SK-N-SH (cell line): ENCODE measurements at regions not wholly inside any gene's neighbourhood (a gene's known extent, or its start where the extent isn't known, plus 50 kb on each side); places are given as distances from the start of the nearest gene placed in this dataset.

Source experiments
- CTCF ChIA-PET: fragments of 300-600, 350-600 bp; formaldehyde crosslinking; extraction: SDS; loops from one replicate; lab custom pipeline; 2021; lab: Yijun Ruan, JAX
- POLR2A ChIA-PET: fragments of 350-600 bp; sonication (Branson Sonifier 250); formaldehyde crosslinking; extraction: SDS; loops from one replicate; lab custom pipeline; 2020; ENCODE audit warnings: antibody characterized with exemption, inconsistent platforms; lab: Yijun Ruan, JAX
- DNase-seq: peaks from one replicate; pipeline ENCODE4 v3.0.0; 2012
- H2AFZ ChIP-seq: fragments of 200-600 bp; sonication (generic); 2 replicates; pipeline ENCODE4 v1.8.1; 2016; ENCODE audit warnings: antibody characterized with exemption, mild to moderate bottlenecking, low read depth
- H3F3A ChIP-seq: fragments of 200-600 bp; sonication (generic); replicated peaks from 2 replicates; pipeline ENCODE3; 2016; ENCODE audit warnings: antibody characterized with exemption, mild to moderate bottlenecking; ENCODE audit not compliant: insufficient read depth
- H3K27ac ChIP-seq, 2 experiments: fragments of 200-500 bp in 1 of 2; fragments of 200-600 bp in 1 of 2; sonication (Bioruptor generic) in 1 of 2; sonication (generic), shearing (Covaris generic) in 1 of 2; 2 replicates each; pipeline versions ENCODE4 v1.5.1 to v1.6.1; 2014 to 2016; ENCODE audit warnings: low read depth in 2 of 2, inconsistent platforms in 1 of 2, low read length in 1 of 2, mild to moderate bottlenecking in 1 of 2, mixed read lengths in 1 of 2
- H3K27me3 ChIP-seq: fragments of 200-600 bp; sonication (generic), shearing (Covaris generic); 2 replicates; pipeline ENCODE4 v1.6.1; 2016; ENCODE audit warnings: mixed run types; ENCODE audit not compliant: insufficient read depth
- H3K36me3 ChIP-seq, 2 experiments: fragments of 200-500 bp in 1 of 2; fragments of 200-600 bp in 1 of 2; sonication (Bioruptor generic) in 1 of 2; sonication (generic) in 1 of 2; replicated peaks in 1 of 2; 2 replicates each; pipeline versions ENCODE3 to v1.5.1; 2014 to 2016; ENCODE audit warnings: low read length in 1 of 2, mild to moderate bottlenecking in 1 of 2; ENCODE audit not compliant: insufficient read depth in 2 of 2, control insufficient read depth in 1 of 2
- H3K4me1 ChIP-seq, 2 experiments: fragments of 200-500 bp in 1 of 2; fragments of 200-600 bp in 1 of 2; sonication (Bioruptor generic) in 1 of 2; sonication (generic), shearing (Covaris generic) in 1 of 2; 2 replicates each; pipeline versions ENCODE4 v1.5.1 to v1.6.1; 2014 to 2016; ENCODE audit warnings: low read depth in 1 of 2, low read length in 1 of 2, mixed run types in 1 of 2; ENCODE audit not compliant: insufficient read depth in 2 of 2, control insufficient read depth in 1 of 2
- H3K4me2 ChIP-seq: fragments of 200-600 bp; sonication (generic), shearing (Covaris generic); 2 replicates; pipeline ENCODE4 v1.6.1; 2017; ENCODE audit warnings: mixed run types
- H3K4me3 ChIP-seq, 2 experiments: fragments of 200-500 bp in 1 of 2; fragments of 200-600 bp in 1 of 2; sonication (Bioruptor generic) in 1 of 2; sonication (generic), shearing (Covaris generic) in 1 of 2; 2 replicates each; pipeline versions ENCODE4 v1.5.1 to v1.8.1; 2014 to 2016; ENCODE audit warnings: low read depth in 2 of 2, inconsistent platforms in 1 of 2, low read length in 1 of 2, mild to moderate bottlenecking in 1 of 2, mixed read lengths in 1 of 2, moderate library complexity in 1 of 2
- H3K79me2 ChIP-seq: fragments of 200-600 bp; sonication (generic); 2 replicates; pipeline ENCODE4 v1.8.1; 2017; ENCODE audit warnings: mild to moderate bottlenecking; ENCODE audit not compliant: insufficient read depth
- H3K9ac ChIP-seq: fragments of 200-600 bp; sonication (generic); 2 replicates; pipeline ENCODE4 v1.6.1; 2017; ENCODE audit warnings: mixed run types
- H3K9me2 ChIP-seq: fragments of 200-600 bp; sonication (generic); 2 replicates; pipeline ENCODE4 v1.6.1; 2017; ENCODE audit warnings: mixed run types
- H3K9me3 ChIP-seq: fragments of 200-600 bp; sonication (generic); 2 replicates; pipeline ENCODE4 v1.6.1; 2017; ENCODE audit warnings: mixed run types, mild to moderate bottlenecking, moderate library complexity
- H4K20me1 ChIP-seq: fragments of 200-600 bp; sonication (generic); 2 replicates; pipeline ENCODE4 v1.6.1; 2017; ENCODE audit warnings: mild to moderate bottlenecking, mixed run types; ENCODE audit not compliant: insufficient read depth
- EP300 ChIP-seq, 2 experiments: IDR thresholded peaks; 2 replicates each; pipeline versions ENCODE4 v1.4.0 to v1.6.1; 2012; ENCODE audit warnings: borderline replicate concordance in 1 of 2, low read depth in 1 of 2, low read length in 1 of 2
- EZH2phosphoT487 ChIP-seq: fragments of 200-600 bp; sonication (generic); IDR thresholded peaks from 2 replicates; pipeline ENCODE4 v1.6.1; 2017; ENCODE audit warnings: low read depth, mixed run types, mild to moderate bottlenecking, antibody characterized with exemption, moderate library complexity, borderline replicate concordance
- FOXM1 ChIP-seq: IDR thresholded peaks from 2 replicates; pipeline ENCODE4 v1.4.0; 2012; ENCODE audit warnings: low read depth, mild to moderate bottlenecking
- GATA2 ChIP-seq: sonication (generic); formaldehyde crosslinking; IDR thresholded peaks from 2 replicates; pipeline ENCODE4 v1.5.0; 2020; ENCODE audit warnings: mild to moderate bottlenecking, missing genetic modification reagents
- MEF2A ChIP-seq: IDR thresholded peaks from 2 replicates; pipeline ENCODE4 v1.4.0; 2012; ENCODE audit warnings: low read depth, borderline replicate concordance
- MXI1 ChIP-seq: IDR thresholded peaks from 2 replicates; pipeline ENCODE4 v1.6.1; 2012; ENCODE audit warnings: mild to moderate bottlenecking, low read depth, low read length, improper control_type of control experiment
- NFIC ChIP-seq: IDR thresholded peaks from 2 replicates; pipeline ENCODE4 v1.4.0; 2012; ENCODE audit warnings: borderline replicate concordance
- POLR2AphosphoS5 ChIP-seq: IDR thresholded peaks from 2 replicates; pipeline ENCODE4 v1.6.1; 2012; ENCODE audit warnings: low read depth, low read length
- REST ChIP-seq: IDR thresholded peaks from 2 replicates; pipeline ENCODE4 v1.6.1; 2012; ENCODE audit warnings: mild to moderate bottlenecking, low read depth, low read length, moderate library complexity
- RFX5 ChIP-seq: IDR thresholded peaks from 2 replicates; pipeline ENCODE4 v1.6.1; 2012; ENCODE audit warnings: mild to moderate bottlenecking, improper control_type of control experiment, low read length
- RXRA ChIP-seq: IDR thresholded peaks from 2 replicates; pipeline ENCODE4 v1.4.0; 2012; ENCODE audit warnings: low read depth, mild to moderate bottlenecking, borderline replicate concordance
- SIN3A ChIP-seq: IDR thresholded peaks from 2 replicates; pipeline ENCODE4 v1.6.1; 2012; ENCODE audit warnings: low read depth, mild to moderate bottlenecking, low read length, moderate library complexity, borderline replicate concordance
- SMC3 ChIP-seq: IDR thresholded peaks from 2 replicates; pipeline ENCODE4 v1.6.1; 2012; ENCODE audit warnings: low read depth, low read length, improper control_type of control experiment
- TAF1 ChIP-seq: IDR thresholded peaks from 2 replicates; pipeline ENCODE4 v1.6.1; 2012; ENCODE audit warnings: low read depth, mild to moderate bottlenecking, low read length, moderate library complexity, borderline replicate concordance
- TCF12 ChIP-seq: IDR thresholded peaks from 2 replicates; pipeline ENCODE4 v1.4.0; 2012
- WGBS: methylation state at CpG from one replicate; pipeline ENCODE4 v1.1.6; 2017; ENCODE audit warnings: low lambda C conversion rate; 5-methylcytosine and 5-hydroxymethylcytosine counted together
- TF ChIP-seq, protein P1 (sequence below): fragments of 150-350 bp; IDR thresholded peaks from 2 replicates; pipeline ENCODE4 v1.6.1; 2016; ENCODE audit warnings: mild to moderate bottlenecking, low read depth, low read length
- TF ChIP-seq, protein P2 (sequence below): IDR thresholded peaks from 2 replicates; pipeline ENCODE4 v1.4.0; 2012; ENCODE audit warnings: low read depth
- TF ChIP-seq, protein P3 (sequence below): fragments of 200-600 bp; sonication (generic); IDR thresholded peaks from 2 replicates; pipeline ENCODE4 v1.6.1; 2017; ENCODE audit warnings: antibody characterized with exemption, mild to moderate bottlenecking, moderate library complexity

GRCh38 chr17:65473985-65474384 lies 87.5 kb downstream of the AXIN2 start:
- Histone ChIP-seq H3K27me3 (peaks cover 18% of the 10 kb centered on the region; the same call in 1 of the 2 replicates), H3K4me3 (no peak overlapping the region), H3F3A (no peaks in the 10 kb centered on the region), H3K9me3 (no peaks in the 10 kb centered on the region), H3K36me3 (no peaks in the 10 kb centered on the region), H3K9ac (no peak overlapping the region), H4K20me1 (no peaks in the 10 kb centered on the region), H2AFZ (no peak overlapping the region), H3K4me2 (no peak overlapping the region), H3K79me2 (no peaks in the 10 kb centered on the region), H3K27ac (no peak overlapping the region), H3K4me1 (no peaks in the 10 kb centered on the region), H3K9me2 (no peaks in the 10 kb centered on the region)
- TF ChIP-seq, protein P1, sequence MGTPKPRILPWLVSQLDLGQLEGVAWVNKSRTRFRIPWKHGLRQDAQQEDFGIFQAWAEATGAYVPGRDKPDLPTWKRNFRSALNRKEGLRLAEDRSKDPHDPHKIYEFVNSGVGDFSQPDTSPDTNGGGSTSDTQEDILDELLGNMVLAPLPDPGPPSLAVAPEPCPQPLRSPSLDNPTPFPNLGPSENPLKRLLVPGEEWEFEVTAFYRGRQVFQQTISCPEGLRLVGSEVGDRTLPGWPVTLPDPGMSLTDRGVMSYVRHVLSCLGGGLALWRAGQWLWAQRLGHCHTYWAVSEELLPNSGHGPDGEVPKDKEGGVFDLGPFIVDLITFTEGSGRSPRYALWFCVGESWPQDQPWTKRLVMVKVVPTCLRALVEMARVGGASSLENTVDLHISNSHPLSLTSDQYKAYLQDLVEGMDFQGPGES: no peak
- no peak for TF ChIP-seq MXI1
- TF ChIP-seq TAF1: no peak
- TF ChIP-seq POLR2AphosphoS5: no peak
- TF ChIP-seq, protein P2, sequence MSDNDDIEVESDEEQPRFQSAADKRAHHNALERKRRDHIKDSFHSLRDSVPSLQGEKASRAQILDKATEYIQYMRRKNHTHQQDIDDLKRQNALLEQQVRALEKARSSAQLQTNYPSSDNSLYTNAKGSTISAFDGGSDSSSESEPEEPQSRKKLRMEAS: no peak
- TF ChIP-seq RXRA: no peak
- no peak for TF ChIP-seq TCF12
- no peak for TF ChIP-seq RFX5
- TF ChIP-seq GATA2: no peak
- no peak for TF ChIP-seq EP300 (IDR thresholded peaks at IDR 0.05; ENCODE audit: borderline replicate concordance in 1 of 2, low read depth in 1 of 2, low read length in 1 of 2)
- POLR2A ChIA-PET: no interaction called here
- no peak for DNase-seq
- CTCF ChIA-PET: interaction anchor here (0.7 to 1.3 kb wide), 2 partner anchors 82 to 180 kb away, joined by 3 to 4 read pairs; no protein-coding TSS in a partner anchor

DNA sequence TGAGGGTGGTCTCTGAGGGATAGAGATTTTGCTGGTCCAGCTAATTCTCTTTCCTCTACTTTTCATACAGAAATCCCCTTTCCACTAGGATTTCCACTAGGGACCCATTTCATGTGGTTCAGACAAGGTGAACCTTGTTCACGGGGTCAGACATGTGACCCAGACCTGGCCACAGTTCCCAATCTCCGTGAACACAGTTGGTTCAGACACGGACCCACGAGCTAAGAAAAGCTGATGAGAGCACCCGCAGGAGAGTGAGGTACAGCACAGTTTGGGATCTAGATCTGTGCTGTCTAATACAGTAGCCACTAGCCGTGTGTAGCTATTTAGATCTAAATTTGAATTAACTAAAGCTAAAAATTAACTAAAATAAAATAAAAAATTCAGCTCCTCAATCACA lies 88.1 kb downstream of the AXIN2 start:
- no peaks in the 10 kb centered on the region for H3K79me2 ChIP-seq
- TF ChIP-seq NFIC (no peak), REST (no peak), SMC3 (no peak), TAF1 (no peak), GATA2 (no peak), RFX5 (no peak), MEF2A (no peak), SIN3A (no peak), RXRA (no peak), EP300 (IDR thresholded peaks at IDR 0.05; ENCODE audit: borderline replicate concordance in 1 of 2, low read depth in 1 of 2, low read length in 1 of 2) (no peak), FOXM1 (no peak), EZH2phosphoT487 (no peak), MXI1 (no peak)
- TF ChIP-seq, protein P2: no peak
- TF ChIP-seq, protein P3, sequence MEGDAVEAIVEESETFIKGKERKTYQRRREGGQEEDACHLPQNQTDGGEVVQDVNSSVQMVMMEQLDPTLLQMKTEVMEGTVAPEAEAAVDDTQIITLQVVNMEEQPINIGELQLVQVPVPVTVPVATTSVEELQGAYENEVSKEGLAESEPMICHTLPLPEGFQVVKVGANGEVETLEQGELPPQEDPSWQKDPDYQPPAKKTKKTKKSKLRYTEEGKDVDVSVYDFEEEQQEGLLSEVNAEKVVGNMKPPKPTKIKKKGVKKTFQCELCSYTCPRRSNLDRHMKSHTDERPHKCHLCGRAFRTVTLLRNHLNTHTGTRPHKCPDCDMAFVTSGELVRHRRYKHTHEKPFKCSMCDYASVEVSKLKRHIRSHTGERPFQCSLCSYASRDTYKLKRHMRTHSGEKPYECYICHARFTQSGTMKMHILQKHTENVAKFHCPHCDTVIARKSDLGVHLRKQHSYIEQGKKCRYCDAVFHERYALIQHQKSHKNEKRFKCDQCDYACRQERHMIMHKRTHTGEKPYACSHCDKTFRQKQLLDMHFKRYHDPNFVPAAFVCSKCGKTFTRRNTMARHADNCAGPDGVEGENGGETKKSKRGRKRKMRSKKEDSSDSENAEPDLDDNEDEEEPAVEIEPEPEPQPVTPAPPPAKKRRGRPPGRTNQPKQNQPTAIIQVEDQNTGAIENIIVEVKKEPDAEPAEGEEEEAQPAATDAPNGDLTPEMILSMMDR: no peak
- TF ChIP-seq, all 33 proteins: peak for 0
- H3K36me3 ChIP-seq: no peaks in the 10 kb centered on the region
- DNase-seq: no peak
- no peak overlapping the region for H2AFZ ChIP-seq
- ChIA-PET POLR2A (no interaction called here), CTCF (interaction anchor here (0.7 to 1.3 kb wide), 2 partner anchors 83 to 179 kb away, joined by 3 to 4 read pairs; no protein-coding TSS in a partner anchor)
- peaks cover 18% of the 10 kb centered on the region; the same call in 1 of the 2 replicates for H3K27me3 ChIP-seq
- WGBS: 60% methylated on average over 6 of the region's 6 CpGs
- H4K20me1 ChIP-seq: no peaks in the 10 kb centered on the region
- no peak overlapping the region for H3K27ac ChIP-seq
- no peaks in the 10 kb centered on the region for H3F3A ChIP-seq
- no peak overlapping the region for H3K9ac ChIP-seq
- H3K4me1 ChIP-seq: no peaks in the 10 kb centered on the region
- no peaks in the 10 kb centered on the region for H3K9me2 ChIP-seq
- no peak overlapping the region for H3K4me3 ChIP-seq
- H3K4me2 ChIP-seq: no peak overlapping the region
- H3K9me3 ChIP-seq: no peaks in the 10 kb centered on the region
